Esophagus mucosa (tissue), 1 donor: ENCODE measurements at regions not wholly inside any gene's neighbourhood (a gene's known extent, or its start where the extent isn't known, plus 50 kb on each side); places are given as distances from the start of the nearest gene placed in this dataset.
"Not testable (repeated sequence)": the region's sequence is repeated elsewhere in the genome, so short reads cannot be mapped to it uniquely, and the experiment has no call there.

Source experiments
- ATAC-seq: fragments of 200-7000 bp; cut with Tn5 transposase; one replicate; pipeline ENCODE4 v1.9.1; 2020
- donor health status: DM: yes; HTN: yes; CAD: no.

DNA sequence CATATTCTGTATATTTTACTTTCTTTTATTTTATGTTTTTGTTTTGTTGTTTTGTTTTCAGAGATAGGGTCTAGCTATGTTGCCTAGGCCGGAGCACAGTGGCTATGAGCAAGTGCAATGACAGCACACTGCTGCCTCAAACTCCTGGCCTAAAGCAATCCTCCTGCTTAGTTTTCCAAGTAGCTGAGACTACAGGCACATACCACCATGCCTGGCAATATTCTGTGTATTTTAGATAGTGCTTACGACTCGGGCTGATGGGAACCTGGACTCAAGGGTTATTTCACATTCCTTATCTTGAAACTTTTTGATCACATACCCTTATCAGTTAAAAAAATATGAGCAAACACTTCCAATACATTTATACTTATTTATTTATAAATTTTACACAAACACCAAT, 119.0 kb upstream of the STARD4 start:
- ATAC-seq: no peak

DNA sequence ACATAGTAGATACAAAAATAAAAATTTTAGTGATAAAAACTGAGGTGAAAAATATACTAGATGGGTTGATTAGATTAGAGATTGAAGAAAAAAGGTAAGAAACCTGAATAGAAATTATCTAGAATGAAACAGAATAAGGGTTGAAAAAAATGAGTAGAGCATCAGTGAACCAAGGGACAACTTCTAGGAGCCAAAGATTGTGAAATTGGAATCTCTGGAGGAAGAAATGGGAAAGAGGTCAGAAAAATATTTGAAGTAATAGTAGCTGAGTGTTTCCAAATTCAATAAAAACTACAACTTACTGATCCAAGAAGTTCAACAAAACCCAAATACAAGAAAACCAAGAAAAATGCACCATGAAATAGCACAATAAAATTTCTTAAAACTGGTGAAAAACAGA, 116.6 kb upstream of the STARD4 start:
- ATAC-seq: no peak

DNA sequence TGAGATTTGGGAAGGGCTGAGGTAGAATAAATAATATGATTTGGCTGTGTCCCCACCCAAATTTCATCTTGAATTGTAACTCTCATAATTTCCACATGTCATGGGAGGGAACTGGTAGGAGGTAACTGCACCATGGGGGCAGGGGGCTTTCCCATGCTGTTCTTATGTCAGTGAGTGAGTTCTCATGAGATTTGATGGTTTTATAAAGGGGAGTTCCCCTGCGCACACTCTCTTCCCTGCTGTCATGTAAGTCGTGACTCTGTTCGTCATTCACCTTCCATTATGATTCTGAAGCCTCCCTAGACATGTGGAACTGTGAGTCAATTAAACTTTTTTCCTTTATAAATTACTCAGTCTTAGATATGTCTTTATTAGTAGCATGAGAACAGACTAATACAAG, 115.5 kb upstream of the STARD4 start:
- ATAC-seq: no peak

DNA sequence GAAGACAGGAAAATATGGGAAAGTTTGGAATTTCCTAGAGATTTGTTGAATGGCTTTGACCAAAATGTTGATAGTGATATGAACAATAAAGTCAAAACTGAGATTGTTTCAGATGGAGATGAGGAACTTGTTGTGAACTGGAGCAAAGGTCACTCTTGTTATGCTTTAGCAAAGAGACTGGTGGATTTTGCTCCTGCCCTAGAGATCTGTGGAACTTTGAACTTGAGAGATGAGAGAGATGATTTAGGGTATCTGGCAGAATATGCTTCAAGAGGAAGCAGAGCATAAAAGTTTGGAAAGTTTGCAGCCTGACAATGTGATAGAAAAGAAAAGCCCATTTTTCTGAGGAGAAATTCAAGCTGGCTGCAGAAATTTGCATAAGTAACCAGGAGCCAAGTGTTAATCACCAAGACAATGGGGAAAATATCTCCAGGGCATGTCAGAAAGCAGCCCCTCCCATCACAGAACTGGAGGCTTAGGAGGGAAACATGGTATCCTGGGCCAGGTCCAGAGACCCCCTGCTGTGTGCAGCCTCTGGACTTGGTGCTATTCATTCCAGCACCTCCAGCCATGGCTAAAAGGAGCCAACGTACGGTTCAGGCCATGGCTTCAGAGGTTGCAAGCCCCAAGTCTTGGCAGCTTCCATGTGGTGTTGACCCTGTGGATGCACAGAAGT, 114.3 kb upstream of the STARD4 start:
- ATAC-seq: no peak

DNA sequence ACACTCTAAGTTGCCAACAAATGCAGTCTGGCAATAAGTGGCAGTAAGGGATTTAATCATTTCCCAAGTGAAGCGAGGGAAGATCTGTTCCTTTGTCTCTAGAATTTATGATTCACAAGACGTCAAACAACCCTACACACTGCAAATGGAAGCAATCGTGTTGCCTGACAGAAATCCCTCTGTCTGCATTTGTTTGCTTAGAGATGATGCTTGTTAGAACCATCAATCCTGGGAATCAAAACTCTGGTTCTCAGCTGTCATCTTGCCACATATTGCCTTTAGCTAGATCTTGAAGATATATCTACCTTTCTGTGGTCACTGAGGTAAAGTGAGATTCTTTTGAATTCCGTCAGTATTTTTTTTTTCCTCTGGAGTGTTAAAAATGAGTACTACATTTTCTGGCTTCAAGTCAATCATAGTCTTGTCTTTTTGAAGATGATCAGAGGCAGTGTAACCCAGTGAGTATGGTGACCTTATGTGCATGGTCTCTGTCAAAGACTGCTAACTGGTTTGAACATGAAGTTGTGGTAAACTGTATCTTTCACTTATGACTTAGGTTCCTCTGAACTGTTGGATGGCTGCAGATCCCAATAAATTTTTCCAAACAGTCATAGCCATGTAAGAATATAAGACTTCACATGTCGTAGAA, 106.4 kb upstream of the STARD4 start:
- ATAC-seq: peak; percentile 47

DNA sequence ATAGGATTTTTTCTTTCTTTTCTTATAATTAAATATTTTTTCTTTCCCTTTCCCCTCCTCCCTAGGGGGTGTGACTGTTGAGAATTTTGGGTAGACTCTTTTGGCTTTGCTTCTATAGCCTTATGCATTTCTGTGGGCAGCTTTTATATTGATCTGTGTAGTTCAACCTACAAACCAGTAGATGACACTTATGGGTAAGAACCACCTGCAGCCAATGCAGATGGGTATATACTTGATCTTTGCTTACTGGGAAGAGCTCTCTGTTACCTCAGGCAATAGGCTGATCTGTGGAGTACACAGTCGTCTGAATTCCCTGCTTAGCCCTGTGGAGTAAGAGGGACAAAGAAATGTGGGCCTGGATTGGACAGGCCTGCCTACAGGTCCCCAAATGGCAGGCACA, 102.7 kb upstream of the STARD4 start:
- ATAC-seq: no peak

DNA sequence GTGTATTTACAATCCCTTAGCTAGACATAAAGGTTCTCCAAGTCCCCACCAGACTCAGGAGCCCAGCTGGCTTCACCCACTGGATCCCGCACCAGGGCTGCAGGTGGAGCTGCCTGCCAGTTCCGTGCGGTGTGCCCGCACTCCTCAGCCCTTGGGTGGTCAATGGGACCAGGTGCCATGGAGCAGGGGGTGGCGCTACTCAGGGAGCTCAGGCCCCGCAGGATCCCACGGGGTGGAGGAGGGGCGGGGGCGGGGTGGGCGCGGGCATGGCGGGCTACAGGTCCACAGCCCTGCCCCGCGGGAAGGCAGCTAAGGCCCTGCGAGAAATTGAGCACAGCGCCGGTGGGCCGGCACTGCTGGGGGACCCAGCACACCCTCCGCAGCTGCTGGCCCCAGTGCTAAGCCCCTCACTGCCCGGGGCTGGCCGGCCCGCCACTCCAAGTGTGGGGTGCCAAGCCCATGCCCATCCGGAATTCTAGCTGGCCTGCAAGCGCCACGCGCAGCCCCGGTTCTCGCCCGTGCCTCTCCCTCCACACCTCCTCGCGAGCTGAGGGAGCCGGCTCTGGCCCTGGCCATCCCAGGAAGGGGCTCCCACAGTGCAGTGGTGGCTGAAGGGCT, 99.8 kb upstream of the STARD4 start:
- ATAC-seq: not testable (repeated sequence)

DNA sequence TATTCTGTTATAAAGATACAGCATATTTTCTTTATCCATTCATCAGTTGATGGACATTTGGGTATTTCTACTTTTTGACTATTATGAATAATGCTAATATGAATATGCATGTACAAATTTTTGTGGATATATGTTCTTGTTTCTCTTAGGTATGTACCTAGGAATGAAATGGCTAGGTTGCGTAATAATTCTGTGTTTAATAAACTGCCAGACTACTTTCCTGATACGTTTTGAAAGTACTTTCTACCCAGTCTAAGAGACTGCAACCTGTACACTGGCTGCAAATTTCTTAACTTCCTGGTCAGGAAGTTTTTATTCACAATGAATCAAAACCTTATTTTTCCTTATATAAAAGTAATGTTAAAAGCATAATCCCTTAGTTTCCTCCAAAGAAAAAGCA, 93.9 kb upstream of the STARD4 start:
- no peak for ATAC-seq

DNA sequence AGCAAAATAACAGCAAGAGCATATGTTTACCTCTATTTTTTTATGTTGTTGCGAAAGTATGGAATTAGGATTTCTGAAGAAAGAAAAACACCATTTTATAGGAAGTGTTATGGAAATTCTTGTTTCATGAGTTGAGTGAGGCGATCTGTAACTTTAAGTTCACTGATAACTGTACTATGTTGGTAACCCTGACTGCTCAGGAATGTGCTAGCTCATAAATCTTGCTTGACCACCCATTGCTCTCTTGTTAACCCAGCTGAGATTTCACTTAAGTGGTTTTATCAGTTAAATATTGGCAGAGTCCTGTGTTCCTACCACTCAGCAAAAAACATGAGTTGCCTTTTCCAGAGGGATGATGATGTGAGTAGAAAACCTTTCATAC, 91.1 kb upstream of the STARD4 start:
- no peak for ATAC-seq

DNA sequence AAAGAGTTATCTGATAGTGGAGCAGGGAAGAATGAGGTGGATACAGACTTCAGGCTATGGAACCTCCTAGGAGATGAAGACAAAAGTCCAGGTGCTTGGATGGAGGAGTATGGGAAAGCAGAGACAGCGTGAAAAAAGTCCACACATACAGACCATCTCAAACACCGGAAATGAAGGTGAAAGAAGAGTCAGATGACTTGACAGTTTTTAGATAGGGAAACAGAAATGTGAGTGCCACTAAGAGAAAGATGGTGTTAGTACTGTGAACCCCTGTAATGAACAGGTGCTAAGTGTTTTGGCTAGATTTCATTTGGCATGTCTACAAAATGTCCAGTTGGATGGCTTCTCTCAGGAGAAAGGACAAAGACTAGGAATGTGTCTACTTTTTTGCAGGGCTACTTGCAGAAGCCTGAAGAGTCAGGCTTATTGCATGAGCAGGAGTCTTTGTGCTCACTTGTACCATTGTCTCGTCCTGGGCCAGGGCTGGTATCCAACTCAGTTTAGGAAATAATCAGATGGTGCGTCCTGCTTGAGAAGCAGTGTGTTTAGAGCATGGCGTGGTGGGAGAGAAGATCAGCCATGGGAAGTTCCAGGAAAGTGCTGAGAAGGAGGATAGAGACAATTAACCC, 90.6 kb upstream of the STARD4 start:
- no peak for ATAC-seq

DNA sequence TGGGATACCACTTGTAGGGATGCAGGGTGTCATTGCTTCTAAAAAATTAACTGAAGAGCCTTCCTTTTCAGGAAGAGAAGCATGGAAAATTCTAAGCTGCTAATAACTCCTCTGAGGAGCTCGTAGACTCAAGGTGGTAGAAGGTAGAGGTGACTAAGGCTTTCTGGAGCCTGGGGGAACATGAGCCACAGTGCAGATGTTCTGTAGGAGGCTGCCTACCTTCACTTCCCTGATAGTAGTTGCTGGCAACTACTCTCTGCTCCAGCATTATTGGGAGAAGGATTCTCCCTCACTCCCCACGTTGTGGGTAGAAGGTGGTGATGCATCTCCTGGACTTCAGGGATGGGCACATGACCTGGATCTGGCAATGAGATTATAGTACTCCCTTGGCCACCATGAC, 86.7 kb upstream of the STARD4 start:
- ATAC-seq: no peak

DNA sequence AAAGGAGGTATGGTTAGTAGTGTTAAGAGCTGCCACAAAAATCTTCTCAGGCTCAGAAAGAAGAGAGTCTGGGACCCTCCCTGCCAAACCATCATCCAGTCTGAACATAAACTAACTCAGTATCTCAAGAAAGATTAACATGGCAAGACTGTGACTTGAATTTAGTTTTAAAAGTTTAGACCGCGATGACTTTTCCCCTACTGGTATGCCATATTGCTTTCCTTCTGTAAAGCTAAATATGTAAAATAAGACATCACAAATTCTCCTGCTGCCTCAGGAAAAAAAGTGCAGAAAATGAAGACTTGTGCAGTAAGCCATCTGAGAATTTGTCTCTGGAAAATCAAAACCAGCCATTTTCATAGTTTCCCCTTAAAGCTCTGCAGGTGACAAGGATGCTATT, 85.2 kb upstream of the STARD4 start:
- no peak for ATAC-seq

DNA sequence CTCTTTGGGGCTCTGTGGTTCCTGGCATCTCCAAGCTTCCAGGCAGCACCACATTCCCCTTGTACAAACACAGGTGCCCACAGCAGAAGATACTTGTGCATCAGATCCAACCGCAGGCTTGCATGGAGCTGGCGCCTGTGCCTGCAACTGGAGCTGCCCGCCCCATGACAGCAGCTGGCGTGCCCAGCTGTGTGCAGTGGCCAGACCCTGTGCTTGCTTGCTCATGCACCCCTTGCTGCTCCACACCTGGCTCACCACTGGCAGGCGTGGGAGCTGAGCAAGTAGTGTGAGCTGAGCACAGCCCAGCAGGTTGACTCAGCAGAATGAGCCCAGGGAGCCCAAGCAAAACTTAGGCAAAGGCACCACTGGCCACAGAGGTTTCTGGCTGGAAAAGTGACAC, 84.4 kb upstream of the STARD4 start:
- ATAC-seq: no peak

DNA sequence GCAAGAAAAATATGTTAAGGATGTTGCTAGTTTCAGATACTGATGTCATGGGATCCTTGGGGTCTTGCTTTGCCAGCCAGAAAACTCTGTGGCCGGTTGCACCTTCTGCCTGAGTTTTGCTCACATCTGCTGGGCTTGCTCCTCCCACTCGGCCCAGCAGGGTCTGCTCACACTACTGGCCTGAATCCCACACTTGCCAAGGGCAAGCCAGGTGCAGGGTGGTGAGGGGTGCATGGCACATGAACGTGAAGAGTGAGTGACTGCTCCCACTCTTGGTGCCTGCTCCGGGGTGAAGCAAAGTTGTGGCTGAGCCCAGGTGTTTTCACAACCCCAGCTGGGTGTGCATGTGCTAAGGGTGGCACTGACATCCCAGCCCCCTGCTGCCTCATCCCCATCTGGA, 83.1 kb upstream of the STARD4 start:
- no peak for ATAC-seq

DNA sequence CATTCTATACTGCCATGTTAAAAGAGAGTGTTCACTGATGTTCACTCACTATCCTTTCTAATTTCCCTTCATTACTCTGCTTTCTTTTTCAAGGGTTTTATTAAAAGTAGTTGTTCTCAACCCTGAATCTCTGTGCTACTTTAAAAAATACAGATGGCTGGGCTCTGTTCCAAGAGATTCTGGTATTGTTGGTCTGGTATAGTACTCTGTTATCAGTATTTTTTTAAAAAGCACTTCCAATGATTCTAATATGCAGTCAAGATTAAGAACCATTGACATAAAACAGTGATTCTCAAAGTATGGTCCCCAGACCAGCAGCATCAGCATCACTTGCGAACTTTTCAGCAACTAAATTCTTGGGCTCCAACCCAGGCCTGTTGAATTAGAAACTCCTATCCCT, 77.0 kb upstream of the STARD4 start:
- no peak for ATAC-seq

DNA sequence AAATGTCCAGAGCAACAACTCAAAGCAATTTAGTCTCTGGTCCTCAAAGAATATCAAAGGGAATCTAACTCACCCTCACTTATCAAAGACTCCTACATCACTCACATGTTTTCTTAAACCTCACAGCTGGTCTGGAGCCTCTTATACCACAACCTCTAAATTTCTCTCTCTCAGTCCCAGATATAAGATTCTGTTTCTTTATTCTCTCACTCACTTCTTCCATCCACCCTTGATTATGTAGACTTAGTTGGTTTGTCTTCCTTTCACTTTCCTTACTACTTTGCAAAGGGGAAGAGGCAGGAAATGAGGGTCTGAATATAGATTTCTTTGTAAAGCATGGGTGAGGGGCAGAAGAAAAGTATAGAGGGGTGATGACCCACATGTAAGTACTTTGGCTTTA, 75.4 kb upstream of the STARD4 start:
- no peak for ATAC-seq

DNA sequence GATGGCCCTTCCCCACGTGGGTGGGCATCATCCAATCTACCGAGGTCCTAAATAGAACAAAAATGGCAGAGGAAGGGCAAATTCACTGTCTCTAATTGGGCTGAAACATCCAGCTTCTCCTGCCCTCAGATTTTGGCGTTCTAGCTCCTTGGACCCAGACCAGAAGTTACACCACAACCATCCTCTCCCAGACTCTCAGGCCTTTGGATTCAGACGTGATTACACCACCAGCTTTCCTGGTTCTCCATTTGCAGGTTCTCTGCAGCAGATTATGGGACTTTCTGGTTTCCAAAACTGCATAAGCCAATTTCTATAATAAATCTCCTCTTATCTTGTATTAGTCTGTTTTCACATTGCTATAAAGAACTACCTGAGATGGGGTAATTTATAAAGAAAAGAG, 73.6 kb upstream of the STARD4 start:
- no peak for ATAC-seq

DNA sequence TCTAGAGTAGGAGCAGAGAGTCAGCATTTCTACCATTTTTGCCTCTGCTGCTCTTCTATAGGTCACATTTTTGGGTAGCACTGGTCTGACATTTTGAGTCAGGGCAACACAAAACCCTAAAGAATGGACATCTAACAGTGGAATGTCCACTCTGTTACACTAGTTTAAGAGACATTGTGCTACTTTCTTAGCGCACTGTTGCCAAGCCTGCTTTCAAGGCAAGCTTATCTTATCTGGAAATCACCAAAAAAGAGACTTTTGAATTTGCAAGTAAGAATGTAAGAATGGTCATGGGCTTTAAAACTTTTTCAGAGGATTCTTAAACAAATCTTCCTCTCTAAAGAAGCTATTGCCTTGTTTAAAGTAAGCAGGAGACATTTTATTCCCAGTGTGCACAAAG, 73.0 kb upstream of the STARD4 start:
- no peak for ATAC-seq

DNA sequence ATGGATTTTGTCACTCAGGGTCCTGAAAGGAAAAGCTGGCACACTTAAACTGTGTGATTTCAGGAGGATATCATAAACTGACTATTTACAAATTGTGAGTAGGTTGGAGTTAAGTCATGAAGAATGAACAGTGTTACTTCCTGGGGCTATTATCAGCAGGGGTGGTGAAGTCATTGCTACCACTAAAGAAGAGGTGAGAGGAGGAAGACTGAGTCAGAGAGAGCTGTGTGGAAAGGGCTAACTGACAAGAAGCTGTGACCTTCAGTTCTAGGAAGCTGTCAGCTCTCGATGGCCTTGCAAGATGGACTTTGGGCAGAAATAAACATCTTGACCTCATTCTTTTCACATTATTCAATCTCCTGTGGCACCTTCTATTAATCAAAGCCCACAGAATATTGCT, 72.3 kb upstream of the STARD4 start:
- no peak for ATAC-seq

DNA sequence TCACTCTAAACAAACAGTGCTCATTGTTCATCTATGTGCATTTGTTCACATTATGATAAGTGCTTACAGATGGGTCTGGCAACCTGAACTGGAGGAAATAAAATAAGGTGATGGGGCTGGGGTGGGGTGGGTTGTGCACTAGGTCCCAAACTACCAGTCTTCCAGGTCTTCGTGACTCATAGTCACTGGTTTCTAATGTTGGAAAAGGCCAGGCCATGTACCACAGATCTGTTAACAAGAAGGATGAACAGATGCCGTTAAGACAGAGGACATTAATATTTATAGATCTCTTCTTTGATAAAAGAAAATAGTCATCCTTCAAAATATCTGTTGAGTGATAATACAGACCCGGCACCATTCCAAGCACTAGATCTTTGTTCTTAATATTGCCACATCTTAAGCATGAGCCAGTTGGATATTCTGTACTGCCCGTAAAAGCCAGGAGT, 71.4 kb upstream of the STARD4 start:
- ATAC-seq: no peak

DNA sequence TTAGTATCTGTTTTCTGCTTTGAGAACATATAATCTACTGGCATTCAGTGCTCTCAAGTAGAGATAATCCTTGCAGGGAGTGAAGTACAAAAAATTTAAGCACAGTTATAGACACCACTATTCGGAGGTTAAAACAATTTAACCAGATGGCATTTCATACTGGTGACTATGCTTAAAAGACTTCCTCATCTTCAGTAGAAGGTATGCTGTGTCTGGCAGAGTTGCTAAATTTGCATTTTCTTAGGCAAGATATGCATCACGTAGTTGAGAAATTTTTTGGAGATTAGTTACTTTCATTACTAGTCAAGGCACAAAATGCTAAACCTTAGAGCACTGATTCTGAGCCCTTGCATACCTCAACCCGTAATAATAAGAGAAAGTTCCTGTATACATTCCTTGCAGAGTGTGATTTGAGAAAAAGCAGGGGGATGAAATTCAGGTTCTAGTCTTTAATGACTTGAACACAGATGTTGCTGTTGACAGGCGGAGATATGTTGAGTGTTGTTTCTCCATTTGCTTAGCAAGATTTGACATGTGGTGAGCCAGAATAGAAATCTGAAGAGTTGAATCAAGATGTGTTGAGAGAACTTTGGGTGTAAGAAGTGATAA, 70.8 kb upstream of the STARD4 start:
- ATAC-seq: peak; percentile 20

DNA sequence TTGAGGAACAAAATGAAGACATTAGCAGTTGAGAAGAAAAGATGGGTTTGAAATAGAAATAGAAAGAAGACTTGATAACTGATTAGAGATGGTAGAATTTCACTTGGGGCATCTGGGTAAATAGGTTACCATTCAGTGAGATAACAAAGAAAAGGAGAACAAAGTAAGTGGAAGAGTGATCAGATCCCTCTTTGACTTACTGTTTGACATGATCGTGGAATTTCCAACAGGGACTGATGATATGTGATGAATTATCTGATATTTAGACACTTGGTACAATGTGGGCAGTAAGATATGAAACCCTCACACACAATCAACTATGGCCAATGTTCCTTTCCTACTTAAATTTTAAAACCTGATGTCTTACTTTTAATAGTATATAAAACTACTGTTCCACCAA, 70.1 kb upstream of the STARD4 start:
- ATAC-seq: no peak

DNA sequence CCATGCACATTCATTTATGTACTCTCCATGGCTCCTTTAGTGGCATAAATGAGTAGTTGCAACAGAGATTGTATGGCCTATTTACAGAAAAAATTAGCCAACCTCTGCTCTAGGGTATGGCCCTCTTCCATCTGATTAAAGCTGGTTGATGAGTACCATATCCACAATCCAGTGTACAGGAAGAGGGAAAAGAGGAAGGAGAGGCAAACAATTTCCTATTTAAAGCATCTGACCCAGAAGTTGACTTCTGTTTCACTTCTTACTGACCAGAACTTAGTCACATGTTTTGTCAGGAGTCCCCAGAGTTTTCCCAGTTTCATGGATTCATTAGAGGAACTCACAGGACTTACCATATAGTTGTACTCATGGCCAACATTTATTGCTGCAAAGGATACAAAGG, 68.6 kb upstream of the STARD4 start:
- ATAC-seq: no peak

DNA sequence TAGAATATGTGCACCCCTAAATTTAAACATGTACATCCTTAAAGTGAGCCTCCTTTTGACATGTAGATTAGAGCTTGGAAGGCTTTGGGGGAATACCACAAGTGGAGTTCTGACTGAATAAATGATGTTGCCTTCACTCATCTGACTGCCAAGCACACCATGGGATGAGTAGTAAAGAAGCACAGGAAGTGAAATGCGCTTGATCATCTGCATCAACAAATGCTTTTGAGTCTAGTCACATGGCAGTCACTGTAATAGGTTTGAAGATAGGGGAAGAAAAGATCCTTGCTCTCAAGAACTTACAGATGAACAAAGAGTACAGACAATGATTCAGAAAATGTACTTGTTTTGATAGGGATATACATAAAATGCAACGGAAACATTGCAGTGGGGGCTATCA, 62.0 kb upstream of the STARD4 start:
- ATAC-seq: no peak
